Spleen (tissue), 7 donors: ENCODE measurements at regions not wholly inside any gene's neighbourhood (a gene's known extent, or its start where the extent isn't known, plus 50 kb on each side); places are given as distances from the start of the nearest gene placed in this dataset.

Experiments
- POLR2A ChIP-seq, 3 donors: fragments of 450-650 bp; IDR thresholded peaks; one replicate each; pipeline ENCODE4 v1.5.1; 2017; ENCODE audit warnings: antibody characterized with exemption in 3 of 3, mild to moderate bottlenecking in 1 of 3
- POLR2AphosphoS5 ChIP-seq, 3 donors: sonication (generic); formaldehyde crosslinking; IDR thresholded peaks; one replicate each; pipeline ENCODE4 v1.5.1; 2017; ENCODE audit warnings: antibody characterized with exemption in 3 of 3
- TF ChIP-seq, protein P1 (sequence below), 11 experiments: fragments of 200-600 bp in 7 of 11; fragments of 450-650 bp in 4 of 11; sonication (generic) in 4 of 11; IDR thresholded peaks in 8 of 11; conservative IDR thresholded peaks in 3 of 11; 1 replicate in 7 of 11; 2 replicates in 4 of 11; pipeline versions ENCODE4 v1.4.0 to v1.8.0; 2016 to 2021; ENCODE audit warnings: antibody characterized with exemption in 11 of 11, inconsistent platforms in 4 of 11, mild to moderate bottlenecking in 1 of 11
- donor health status: DM: no; HTN: no; CAD: no; lungs with moderate emphysema.
- donor health status: DM: no; HTN: no; CAD: no.
- donor health status: DM: no; HTN: no; CAD: no.

GRCh38 chr6:92784235-92784634 lies 635.1 kb downstream of the EPHA7 start:
- TF ChIP-seq, protein P1, sequence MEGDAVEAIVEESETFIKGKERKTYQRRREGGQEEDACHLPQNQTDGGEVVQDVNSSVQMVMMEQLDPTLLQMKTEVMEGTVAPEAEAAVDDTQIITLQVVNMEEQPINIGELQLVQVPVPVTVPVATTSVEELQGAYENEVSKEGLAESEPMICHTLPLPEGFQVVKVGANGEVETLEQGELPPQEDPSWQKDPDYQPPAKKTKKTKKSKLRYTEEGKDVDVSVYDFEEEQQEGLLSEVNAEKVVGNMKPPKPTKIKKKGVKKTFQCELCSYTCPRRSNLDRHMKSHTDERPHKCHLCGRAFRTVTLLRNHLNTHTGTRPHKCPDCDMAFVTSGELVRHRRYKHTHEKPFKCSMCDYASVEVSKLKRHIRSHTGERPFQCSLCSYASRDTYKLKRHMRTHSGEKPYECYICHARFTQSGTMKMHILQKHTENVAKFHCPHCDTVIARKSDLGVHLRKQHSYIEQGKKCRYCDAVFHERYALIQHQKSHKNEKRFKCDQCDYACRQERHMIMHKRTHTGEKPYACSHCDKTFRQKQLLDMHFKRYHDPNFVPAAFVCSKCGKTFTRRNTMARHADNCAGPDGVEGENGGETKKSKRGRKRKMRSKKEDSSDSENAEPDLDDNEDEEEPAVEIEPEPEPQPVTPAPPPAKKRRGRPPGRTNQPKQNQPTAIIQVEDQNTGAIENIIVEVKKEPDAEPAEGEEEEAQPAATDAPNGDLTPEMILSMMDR (IDR thresholded peaks at IDR 0.05 in 8 of 11, conservative IDR thresholded peaks at IDR 0.05 in 3 of 11), result no peak
- TF ChIP-seq POLR2A (IDR thresholded peaks at IDR 0.05), result no peak
- no peak for TF ChIP-seq POLR2AphosphoS5 (IDR thresholded peaks at IDR 0.05)
